Inflammatory macrophage (primary cell): ENCODE measurements at regions not wholly inside any gene's neighbourhood (a gene's known extent, or its start where the extent isn't known, plus 50 kb on each side); places are given as distances from the start of the nearest gene placed in this dataset.

Source experiments
- DNase-seq, 2 donors: peaks; one replicate each; pipeline ENCODE4 v3.0.0-alpha.2; 2020 to 2022

DNA sequence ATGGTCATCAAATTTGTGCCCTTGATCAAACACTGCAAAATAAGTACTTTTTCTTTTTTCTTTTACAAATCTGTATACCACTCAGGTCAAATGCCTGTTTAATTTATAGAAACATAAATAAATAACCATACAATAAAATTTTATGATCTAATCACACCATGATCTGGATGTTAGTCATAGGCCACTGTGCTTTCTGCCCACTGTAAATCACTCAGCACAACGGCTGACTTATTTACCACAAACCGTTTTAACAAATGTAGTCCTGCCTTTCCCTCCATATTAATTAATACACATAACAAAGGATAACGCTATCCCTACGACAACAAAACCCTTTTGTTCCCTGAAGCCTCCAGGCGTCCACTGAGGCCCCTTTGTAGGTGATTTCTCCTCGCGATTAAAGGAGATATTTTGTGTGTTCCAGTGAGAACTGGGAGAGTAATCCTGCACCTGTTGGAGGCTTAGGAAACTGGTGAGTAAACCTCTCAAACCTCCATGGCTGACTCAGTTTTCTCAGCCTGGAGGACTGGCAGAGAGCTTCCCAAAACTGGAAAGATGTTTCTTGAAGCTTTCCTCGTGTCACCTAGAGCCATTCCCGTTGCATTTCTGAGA, 477.1 kb upstream of the SGCG start:
- DNase-seq: no peak

GRCh38 chr13:22707946-22708345, 472.8 kb upstream of the SGCG start:
- no peak for DNase-seq

DNA sequence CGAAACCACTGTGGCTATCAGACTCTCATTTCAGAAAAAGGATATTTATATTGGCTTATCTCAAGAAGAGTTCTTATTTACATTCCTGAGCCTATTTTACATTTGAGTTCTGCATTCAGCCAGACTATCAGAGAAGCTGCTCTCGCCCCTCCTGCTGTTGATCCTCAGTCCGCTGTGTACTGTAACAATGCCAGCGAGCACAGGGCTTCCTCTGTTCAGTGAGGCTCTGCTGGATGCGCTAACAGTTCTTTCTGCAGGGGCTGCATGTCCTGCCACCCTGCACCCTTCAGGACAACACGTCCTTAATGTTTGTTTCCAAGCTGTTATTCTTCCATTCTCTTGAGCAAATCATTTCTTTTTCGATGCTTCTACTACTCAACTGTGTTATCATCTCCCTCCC, 463.7 kb upstream of the SGCG start:
- DNase-seq: no peak

DNA sequence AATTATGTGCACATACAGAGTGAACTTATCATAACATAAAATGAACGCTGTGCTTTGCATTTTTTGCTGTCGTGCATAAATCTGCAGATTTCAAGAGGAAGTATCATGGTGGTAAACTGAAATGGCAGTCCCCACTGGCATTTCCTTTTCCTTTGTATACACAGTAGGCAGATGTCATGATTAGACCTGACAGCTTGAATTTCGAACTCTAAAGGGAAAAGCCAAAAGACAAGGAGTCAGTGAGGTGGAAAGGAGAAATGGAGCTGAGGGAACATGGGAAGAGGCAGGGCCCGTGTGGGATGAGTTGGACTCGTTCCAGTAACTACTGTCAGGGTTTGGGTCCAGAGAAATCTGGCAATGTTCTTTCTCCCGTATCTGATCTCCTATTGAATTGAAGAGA, 454.1 kb upstream of the SGCG start:
- DNase-seq: no peak

- DNase-seq: no peak
These were observed 445.5 kb upstream of the SGCG start for GRCh38 chr13:22735011-22735995.

DNA sequence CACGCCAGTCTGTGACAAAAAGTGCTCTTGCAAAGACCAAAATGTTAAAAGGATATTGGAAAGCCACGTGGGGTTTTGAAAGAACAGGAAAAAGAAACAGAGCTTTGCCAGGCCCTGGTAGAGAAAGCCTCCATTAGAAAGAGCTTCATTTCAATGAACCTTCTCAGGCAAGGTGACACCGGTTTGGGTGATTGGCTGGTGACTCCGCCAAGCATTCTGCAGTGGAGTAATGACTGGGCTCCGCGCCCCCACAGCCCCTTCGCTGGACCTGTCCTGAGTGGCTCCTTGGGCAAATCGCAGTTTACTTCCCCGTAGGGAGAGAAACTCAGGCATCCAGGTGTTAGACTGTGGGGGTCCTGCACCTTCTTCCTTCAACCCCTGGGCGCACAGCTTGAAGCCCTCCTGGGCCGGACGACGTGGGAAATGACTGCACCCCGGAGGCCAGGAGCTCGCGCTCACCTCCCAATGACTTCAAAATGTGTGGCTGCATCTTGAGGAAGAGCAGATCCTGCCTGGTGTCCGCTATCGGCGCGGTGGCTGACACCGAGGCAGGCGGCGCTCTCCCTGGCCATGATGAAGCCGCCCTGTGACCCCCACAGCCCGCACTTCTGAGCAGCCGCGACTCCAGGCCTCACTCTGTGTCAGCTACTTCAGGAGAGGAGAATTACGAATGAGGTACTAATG, 444.6 kb upstream of the SGCG start:
- DNase-seq: no peak

DNA sequence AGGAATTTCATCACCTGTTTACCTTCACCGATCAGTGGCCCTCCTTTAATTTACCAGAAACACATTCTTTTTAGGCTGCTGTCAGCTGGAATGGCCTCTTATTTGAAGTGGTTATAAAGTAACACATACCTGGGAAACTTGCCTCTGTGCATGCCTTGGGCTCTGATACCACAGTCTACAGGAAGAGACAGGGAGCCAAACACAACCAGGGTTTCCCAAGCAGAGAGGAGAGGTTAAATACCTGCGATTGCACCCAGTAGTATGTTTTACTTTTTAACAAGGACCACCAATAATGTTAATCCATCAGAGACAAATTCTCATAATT, 444.0 kb upstream of the SGCG start:
- no peak for DNase-seq

GRCh38 chr13:22738357-22738756, 442.4 kb upstream of the SGCG start:
- DNase-seq: no peak

GRCh38 chr13:22740264-22740663, 440.5 kb upstream of the SGCG start:
- no peak for DNase-seq

DNA sequence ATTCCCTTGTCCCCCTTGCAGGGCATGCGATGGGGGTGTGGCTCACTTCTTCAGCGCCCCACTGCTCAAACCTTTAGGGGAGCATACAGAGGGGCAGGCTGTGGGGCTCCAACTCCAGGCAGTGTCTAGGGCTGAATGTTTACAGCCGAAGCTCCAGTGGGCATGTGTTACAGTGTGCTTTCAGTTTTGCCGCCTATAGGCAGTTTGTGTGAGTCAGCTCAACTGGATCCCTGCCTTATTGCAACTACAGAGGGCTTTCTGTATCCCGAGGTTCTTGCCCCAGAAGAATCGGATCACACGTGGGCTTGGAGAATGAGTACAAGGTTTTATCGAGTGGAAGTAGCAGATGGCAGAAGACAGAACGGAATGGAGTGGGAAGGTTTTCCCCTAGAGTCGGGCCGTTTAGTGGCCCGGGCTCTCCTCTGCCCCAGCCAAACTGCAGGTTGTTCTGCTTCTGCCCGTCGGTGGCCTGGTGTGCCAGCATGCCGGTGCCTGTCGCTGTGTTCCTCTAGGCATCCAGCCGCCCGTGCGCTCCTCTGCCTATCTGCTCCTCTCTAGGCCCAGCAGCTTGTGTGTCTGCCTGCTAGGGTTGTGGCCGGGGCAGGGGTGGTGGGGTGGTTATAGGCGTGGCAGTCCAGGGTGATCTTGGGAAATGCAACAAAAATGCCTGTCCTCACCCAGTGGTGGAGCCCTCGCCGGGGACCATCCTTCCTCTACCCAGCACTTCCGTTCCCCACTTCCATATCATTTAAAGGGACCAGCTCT, 435.9 kb upstream of the SGCG start:
- no peak for DNase-seq

- no peak for DNase-seq
These were observed 431.8 kb upstream of the SGCG start for GRCh38 chr13:22748866-22749577.

- DNase-seq: no peak
These were observed 431.2 kb upstream of the SGCG start for GRCh38 chr13:22749626-22750025.

DNA sequence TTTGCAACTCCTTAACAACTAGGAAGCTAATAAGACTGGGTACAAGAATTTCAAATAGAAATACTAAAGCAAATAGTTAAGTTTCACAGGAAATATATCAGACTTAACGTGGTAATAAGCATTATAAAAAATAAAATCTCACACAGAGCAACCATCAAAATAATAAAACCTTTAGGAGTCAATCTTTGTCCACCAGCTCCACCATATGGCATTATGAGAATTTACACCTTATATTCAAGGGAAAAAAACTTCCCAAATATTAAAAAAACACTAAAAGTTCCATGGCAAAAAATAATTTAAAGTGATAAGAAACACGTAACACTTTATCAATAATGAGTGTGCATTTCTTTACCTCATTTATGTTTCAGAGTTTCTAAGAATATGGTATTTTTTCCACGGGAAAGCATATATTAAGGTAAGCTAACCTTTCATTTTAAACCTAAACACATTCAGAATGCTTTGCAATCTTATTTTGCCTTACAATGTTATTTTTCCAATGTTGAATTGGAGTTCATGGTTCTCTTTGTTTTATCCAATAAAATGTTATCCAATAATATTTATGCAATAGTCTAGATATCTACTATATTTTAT, 423.2 kb upstream of the SGCG start:
- no peak for DNase-seq

DNA sequence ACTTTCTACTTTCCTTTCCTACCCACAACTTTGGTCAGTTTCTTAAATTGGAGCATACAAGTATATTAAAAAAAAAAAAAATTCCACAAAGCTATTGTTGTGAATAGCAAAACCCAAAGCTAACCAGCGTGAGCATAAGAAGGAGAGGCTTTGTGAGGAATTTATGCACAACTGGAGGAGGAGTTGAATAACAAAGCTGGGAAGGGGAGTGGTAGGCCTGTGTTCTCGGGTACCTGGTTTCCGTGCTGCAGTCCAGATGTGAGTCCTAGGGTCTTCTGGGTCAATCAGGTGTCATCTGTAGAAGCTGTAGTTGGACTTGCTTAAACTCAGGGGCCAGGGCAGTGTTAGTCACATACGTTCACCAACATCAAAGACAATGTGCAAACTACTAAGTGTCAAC, 422.5 kb upstream of the SGCG start:
- DNase-seq: no peak

- no peak for DNase-seq
These were observed 419.1 kb upstream of the SGCG start for GRCh38 chr13:22761709-22762108.

- DNase-seq: no peak
These were observed 415.2 kb upstream of the SGCG start for GRCh38 chr13:22765547-22765946.

- no peak for DNase-seq
These were observed 409.9 kb upstream of the SGCG start for GRCh38 chr13:22770891-22771290.

DNA sequence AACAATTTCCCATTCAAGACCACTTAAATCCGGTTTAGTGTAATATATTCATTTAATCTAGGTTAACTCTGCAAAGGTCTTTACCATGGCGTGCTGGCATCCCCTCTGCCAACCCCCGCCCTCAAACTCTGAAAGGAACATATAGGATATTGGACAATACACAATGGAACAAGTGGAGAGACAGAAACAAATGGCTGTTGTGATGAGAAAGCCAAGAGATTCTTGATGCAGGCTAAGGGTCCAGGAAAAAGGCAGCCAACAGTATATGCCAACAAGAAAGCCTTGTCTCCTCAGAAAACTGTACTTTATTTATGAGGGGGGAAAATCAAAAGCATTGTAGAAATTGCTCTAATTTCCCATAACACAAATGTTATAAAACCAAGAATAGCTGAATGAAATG, 407.3 kb upstream of the SGCG start:
- no peak for DNase-seq

- no peak for DNase-seq
These were observed 404.2 kb upstream of the SGCG start for GRCh38 chr13:22776394-22777186.

DNA sequence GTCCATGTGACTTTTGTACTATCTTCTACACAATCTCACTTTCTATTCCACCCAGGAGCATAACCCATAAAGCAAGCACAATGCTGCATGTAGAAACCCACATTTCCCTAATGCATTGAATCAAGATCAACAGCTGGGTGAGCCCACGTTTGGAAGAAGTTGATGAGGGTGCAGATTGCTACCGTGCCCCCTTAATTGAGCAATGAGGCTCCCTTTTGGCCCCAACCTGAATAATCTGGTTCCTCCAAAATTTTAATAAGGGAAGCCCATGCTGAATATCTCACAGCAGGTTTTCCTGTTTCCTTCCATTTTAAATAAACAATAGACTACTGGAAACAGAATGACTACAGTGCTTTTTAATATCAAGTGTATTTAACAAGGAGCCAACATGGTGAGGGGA, 403.6 kb upstream of the SGCG start:
- DNase-seq: no peak

DNA sequence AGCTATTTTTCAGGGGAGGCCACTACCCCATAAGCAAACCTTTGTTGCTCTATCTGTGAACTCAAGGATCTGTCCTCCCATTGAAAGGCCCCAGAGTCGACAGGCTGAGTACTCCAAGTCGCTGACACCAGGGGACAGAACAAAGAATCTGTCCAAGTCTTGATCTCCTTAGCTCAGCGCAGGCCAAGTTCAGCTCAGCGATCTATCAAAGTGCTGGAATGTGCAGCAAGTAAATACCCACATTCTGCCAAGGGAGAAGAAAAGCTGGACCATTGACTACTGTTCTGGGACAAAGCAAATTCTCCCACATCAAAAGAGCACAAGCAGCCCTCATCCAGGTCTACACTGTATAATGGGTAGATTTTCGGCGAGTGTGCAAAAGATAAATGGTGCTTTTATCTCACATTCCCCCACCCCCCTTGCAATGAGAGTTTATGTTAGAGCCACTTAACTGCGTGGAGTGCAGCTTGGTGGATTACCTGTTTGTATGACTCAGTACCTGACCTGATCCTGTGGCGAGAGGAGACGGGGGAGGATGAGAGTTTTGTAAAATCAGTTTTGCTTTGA, 391.7 kb upstream of the SGCG start:
- no peak for DNase-seq
